Brain microvascular endothelial cell (primary cell): ENCODE measurements at regions not wholly inside any gene's neighbourhood (a gene's known extent, or its start where the extent isn't known, plus 50 kb on each side); places are given as distances from the start of the nearest gene placed in this dataset.
A peak's percentile ranks its signal among the peaks of the same experiment; 100 is the strongest.

ENCODE experiments used
- DNase-seq: peaks from one replicate; pipeline ENCODE4 v3.0.0-alpha.2; 2020
- H3K27ac ChIP-seq: fragments of 250-450 bp; sonication (Bioruptor Pico); 2 replicates; pipeline ENCODE4 v1.5.1; 2020; ENCODE audit warnings: mild to moderate bottlenecking, moderate library complexity
- H3K27me3 ChIP-seq: fragments of 250-450 bp; sonication (Bioruptor Pico); replicated peaks from 2 replicates; pipeline ENCODE4 v1.5.1; 2020; ENCODE audit warnings: mild to moderate bottlenecking
- H3K36me3 ChIP-seq: fragments of 250-450 bp; sonication (Bioruptor Pico); replicated peaks from 2 replicates; pipeline ENCODE4 v1.5.1; 2020; ENCODE audit warnings: mild to moderate bottlenecking
- H3K4me3 ChIP-seq: 2 replicates; pipeline ENCODE4 v1.5.1; 2011; ENCODE audit warnings: low read depth, mild to moderate bottlenecking, control low read depth, low read length, moderate library complexity
- in situ Hi-C: cut with HindIII; loops from 2 replicates; pipeline ENCODE4 v1.10.0; 2017; ENCODE audit warnings: low sequenced_read_pairs, low pct_ligation_motif_present
- TF ChIP-seq, protein P1 (sequence below): IDR thresholded peaks from 2 replicates; pipeline ENCODE4 v1.5.1; 2011; ENCODE audit warnings: low read depth, mild to moderate bottlenecking, moderate library complexity, low read length, control low read depth, inconsistent platforms; ENCODE audit errors: missing control alignments

DNA sequence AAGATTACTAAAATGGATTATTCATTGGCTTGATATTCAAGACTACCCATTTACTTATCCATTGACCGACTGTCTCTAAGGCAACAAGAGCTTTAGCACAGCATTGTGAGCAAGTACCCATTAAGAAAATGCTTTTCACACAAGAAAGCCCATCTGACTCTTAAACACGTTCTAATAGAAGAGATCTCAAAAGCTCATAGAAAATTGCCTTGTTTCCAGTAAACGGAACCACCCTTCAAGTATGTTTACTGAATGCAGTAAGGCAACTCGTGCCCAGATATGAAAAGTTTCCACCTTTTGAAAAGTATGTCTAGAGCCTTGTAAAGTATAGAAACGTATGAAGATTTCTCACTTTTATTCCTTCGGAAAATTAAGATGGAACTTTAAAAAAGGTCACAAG, 655.3 kb upstream of the ALCAM start:
- Histone ChIP-seq H3K4me3 (no peak overlapping the region), H3K27ac (no peak overlapping the region), H3K36me3 (no peaks in the 10 kb centered on the region), H3K27me3 (no peaks in the 10 kb centered on the region)
- no peak for DNase-seq
- TF ChIP-seq, protein P1, sequence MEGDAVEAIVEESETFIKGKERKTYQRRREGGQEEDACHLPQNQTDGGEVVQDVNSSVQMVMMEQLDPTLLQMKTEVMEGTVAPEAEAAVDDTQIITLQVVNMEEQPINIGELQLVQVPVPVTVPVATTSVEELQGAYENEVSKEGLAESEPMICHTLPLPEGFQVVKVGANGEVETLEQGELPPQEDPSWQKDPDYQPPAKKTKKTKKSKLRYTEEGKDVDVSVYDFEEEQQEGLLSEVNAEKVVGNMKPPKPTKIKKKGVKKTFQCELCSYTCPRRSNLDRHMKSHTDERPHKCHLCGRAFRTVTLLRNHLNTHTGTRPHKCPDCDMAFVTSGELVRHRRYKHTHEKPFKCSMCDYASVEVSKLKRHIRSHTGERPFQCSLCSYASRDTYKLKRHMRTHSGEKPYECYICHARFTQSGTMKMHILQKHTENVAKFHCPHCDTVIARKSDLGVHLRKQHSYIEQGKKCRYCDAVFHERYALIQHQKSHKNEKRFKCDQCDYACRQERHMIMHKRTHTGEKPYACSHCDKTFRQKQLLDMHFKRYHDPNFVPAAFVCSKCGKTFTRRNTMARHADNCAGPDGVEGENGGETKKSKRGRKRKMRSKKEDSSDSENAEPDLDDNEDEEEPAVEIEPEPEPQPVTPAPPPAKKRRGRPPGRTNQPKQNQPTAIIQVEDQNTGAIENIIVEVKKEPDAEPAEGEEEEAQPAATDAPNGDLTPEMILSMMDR, result no peak
- in situ Hi-C loops, result no loop called here

DNA sequence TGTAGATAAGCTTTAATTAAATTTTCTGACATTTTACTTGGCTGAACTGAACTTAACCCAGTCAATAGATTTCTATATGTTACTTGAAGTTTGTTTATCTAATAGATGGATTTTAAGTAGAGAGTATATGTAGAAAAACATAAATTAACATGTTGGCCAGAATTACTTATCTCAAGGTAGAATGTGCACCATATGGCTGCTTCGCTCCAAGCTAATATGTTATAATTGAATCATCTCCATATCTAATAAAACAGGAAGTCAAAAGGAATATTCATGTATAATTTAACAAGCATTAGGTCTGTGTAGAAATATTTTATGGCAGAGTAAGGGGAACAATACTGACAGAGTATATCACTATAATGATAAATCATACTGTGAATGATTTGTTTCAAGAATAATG, 650.7 kb upstream of the ALCAM start:
- Histone ChIP-seq H3K36me3 (no peaks in the 10 kb centered on the region), H3K27me3 (no peaks in the 10 kb centered on the region), H3K27ac (no peak overlapping the region), H3K4me3 (no peak overlapping the region)
- in situ Hi-C loops, result no loop called here
- TF ChIP-seq, protein P1, result no peak
- no peak for DNase-seq

DNA sequence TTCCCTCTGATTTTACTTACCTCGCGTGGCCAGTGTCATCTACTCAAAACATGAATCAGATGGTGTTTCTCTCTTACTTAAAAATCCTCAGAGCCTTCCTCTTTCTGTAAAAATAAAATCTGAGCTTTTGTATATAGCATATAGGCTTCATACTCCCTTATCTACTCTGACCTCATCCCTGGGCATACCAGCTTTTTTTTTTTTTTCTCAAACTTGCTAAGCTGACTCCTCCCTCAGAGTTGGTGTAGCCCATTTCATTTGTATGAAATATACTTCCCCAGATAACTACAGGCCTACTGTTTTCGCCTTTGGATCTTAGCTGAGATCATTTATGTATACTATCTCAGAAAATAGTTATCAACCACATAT, 648.9 kb upstream of the ALCAM start:
- in situ Hi-C loops, result no loop called here

DNA sequence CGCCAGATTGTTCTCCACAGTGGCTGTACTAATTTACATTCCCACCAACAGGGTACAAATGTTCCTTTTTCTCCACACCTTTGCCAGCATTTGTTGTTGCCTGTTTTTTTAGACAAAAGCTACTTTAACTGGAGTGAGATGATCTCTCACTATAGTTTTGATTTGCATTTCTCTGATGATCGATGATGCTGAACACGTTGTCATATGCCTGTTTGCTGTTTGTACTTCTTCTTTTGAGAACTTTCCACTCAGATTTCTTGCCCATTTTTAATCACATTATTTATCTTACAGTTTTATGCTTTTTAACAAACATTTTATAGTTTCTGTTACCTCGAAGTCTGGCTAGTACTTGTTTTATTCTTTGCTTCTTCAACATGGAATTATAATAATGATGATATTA, 643.7 kb upstream of the ALCAM start:
- DNase-seq, result no peak
- Histone ChIP-seq H3K4me3 (no peak overlapping the region), H3K36me3 (no peaks in the 10 kb centered on the region), H3K27ac (no peak overlapping the region), H3K27me3 (no peaks in the 10 kb centered on the region)
- in situ Hi-C loops, result no loop called here
- TF ChIP-seq, protein P1, result no peak

More for the DNA sequence above, 648.9 kb upstream of the ALCAM start:
- Histone ChIP-seq H3K27ac (no peak overlapping the region), H3K4me3 (no peak overlapping the region), H3K36me3 (no peaks in the 10 kb centered on the region), H3K27me3 (no peaks in the 10 kb centered on the region)
- TF ChIP-seq, protein P1, result no peak
- peak; percentile 2 for DNase-seq

DNA sequence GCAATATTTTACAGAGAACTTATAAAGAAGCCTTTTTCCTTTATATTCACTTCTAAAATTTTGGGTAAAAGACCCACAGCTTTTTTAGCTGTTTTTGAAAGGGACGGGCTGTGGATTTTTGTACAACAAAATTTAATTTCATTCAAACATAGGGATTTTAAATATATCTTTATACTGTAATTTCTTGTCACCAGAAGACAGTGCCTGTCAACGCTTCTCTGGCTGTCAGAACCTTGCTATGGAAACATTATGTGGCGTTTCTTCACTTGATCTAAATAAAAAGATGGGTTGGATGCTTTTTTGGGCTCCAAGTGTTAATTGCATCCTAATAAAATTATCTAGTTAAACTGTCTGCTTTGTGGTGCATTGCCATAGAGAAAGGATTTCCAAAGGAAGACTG, 635.6 kb upstream of the ALCAM start:
- TF ChIP-seq, protein P1, result no peak
- H3K4me3 ChIP-seq, result no peak overlapping the region
- in situ Hi-C loops, result no loop called here
- no peak overlapping the region for H3K27ac ChIP-seq
- DNase-seq, result no peak
- no peaks in the 10 kb centered on the region for H3K27me3 ChIP-seq
- H3K36me3 ChIP-seq, result no peaks in the 10 kb centered on the region

DNA sequence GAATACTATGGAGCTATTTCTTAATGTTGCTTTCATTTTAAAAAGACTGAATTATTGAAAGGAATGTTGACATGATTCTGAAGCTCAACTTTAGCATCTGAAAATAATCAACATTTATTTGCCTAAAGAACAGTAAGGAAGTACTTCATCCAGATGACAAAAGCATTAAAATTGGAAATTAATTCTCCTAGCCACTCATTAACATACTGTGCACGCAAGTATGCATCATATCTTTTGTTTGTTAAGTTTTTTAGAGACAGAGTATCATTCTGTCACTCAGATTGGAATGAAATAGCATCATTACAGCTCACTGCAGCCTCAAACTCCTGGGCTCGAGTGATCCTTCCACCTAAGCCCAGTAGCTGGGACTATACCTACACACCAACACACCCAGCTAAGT, 632.1 kb upstream of the ALCAM start:
- no peak overlapping the region for H3K4me3 ChIP-seq
- H3K27ac ChIP-seq, result no peak overlapping the region
- no peak for DNase-seq
- TF ChIP-seq, protein P1, result no peak
- H3K36me3 ChIP-seq, result no peaks in the 10 kb centered on the region
- in situ Hi-C loops, result no loop called here
- no peaks in the 10 kb centered on the region for H3K27me3 ChIP-seq
